ENCODE measurements at regions not wholly inside any gene's neighbourhood (a gene's known extent, or its start where the extent isn't known, plus 50 kb on each side); places are given as distances from the start of the nearest gene placed in this dataset.

GRCh38 chr22:47374901-47375575 lies 612.6 kb downstream of the TBC1D22A start:
- no peak for FAIRE-seq

- FAIRE-seq = no peak
Observed at GRCh38 chr22:47374273-47374771, 611.9 kb downstream of the TBC1D22A start.

- no peak for FAIRE-seq
Observed at GRCh38 chr22:47373648-47374272, 611.3 kb downstream of the TBC1D22A start.

GRCh38 chr22:47372596-47373385 lies 610.3 kb downstream of the TBC1D22A start:
- no peak for FAIRE-seq

GRCh38 chr22:47372111-47372581 lies 609.7 kb downstream of the TBC1D22A start:
- FAIRE-seq = no peak

GRCh38 chr22:47371263-47372090 lies 609.0 kb downstream of the TBC1D22A start:
- FAIRE-seq = no peak

- no peak for FAIRE-seq
Observed at GRCh38 chr22:47370448-47371262, 608.2 kb downstream of the TBC1D22A start.

GRCh38 chr22:47369431-47370015 lies 607.1 kb downstream of the TBC1D22A start:
- no peak for FAIRE-seq

GRCh38 chr22:47369020-47369419 lies 606.6 kb downstream of the TBC1D22A start:
- no peak for FAIRE-seq

- FAIRE-seq = no peak
Observed at GRCh38 chr22:47367993-47368945, 605.8 kb downstream of the TBC1D22A start.

GRCh38 chr22:47367107-47367690 lies 604.7 kb downstream of the TBC1D22A start:
- FAIRE-seq = no peak

GRCh38 chr22:47366026-47366767 lies 603.7 kb downstream of the TBC1D22A start:
- no peak for FAIRE-seq

- FAIRE-seq = no peak
Observed at GRCh38 chr22:47361247-47361646, 598.8 kb downstream of the TBC1D22A start.

GRCh38 chr22:47357493-47357892 lies 595.0 kb downstream of the TBC1D22A start:
- no peak for FAIRE-seq

- FAIRE-seq = no peak
Observed at GRCh38 chr22:47357086-47357485, 594.6 kb downstream of the TBC1D22A start.

- no peak for FAIRE-seq
Observed at GRCh38 chr22:47356511-47357011, 594.1 kb downstream of the TBC1D22A start.

- no peak for FAIRE-seq
Observed at GRCh38 chr22:47355776-47356510, 593.5 kb downstream of the TBC1D22A start.

- no peak for FAIRE-seq
Observed at GRCh38 chr22:47355388-47355725, 592.9 kb downstream of the TBC1D22A start.
